Small intestine (tissue), 7 donors: ENCODE measurements at regions not wholly inside any gene's neighbourhood (a gene's known extent, or its start where the extent isn't known, plus 50 kb on each side); places are given as distances from the start of the nearest gene placed in this dataset.
A peak's percentile ranks its signal among the peaks of the same experiment; 100 is the strongest.

Source experiments
- DNase-seq, 2 donors: peaks; one replicate each; pipeline versions ENCODE4 v3.0.0 to v3.0.0-alpha.2; 2013
- FAIRE-seq: peaks from 2 replicates; lab custom pipeline; 2012; peaks lifted over from hg19 to GRCh38; lab: Jason Lieb, UNC
- H3K27ac ChIP-seq, 3 donors: one replicate each; pipeline ENCODE4 v1.5.1; 2013; ENCODE audit warnings: low read length in 2 of 3, mild to moderate bottlenecking in 2 of 3, control low read depth in 1 of 3, inconsistent platforms in 1 of 3, low read depth in 1 of 3, moderate library complexity in 1 of 3
- H3K27me3 ChIP-seq, 3 donors: one replicate each; pipeline ENCODE4 v1.6.1; 2013; ENCODE audit warnings: low read length in 3 of 3, inconsistent platforms in 1 of 3; ENCODE audit not compliant: control insufficient read depth in 3 of 3, insufficient read depth in 3 of 3
- H3K36me3 ChIP-seq, 3 donors: one replicate each; pipeline ENCODE4 v1.6.1; 2013; ENCODE audit warnings: low read length in 3 of 3, inconsistent platforms in 1 of 3, low read depth in 1 of 3, mild to moderate bottlenecking in 1 of 3, moderate library complexity in 1 of 3; ENCODE audit not compliant: control insufficient read depth in 3 of 3, insufficient read depth in 2 of 3
- H3K4me1 ChIP-seq, 3 donors: one replicate each; pipeline ENCODE4 v1.6.1; 2013; ENCODE audit warnings: low read length in 2 of 3, inconsistent platforms in 1 of 3, low read depth in 1 of 3, mild to moderate bottlenecking in 1 of 3, moderate library complexity in 1 of 3; ENCODE audit not compliant: control insufficient read depth in 3 of 3, insufficient read depth in 2 of 3
- H3K4me3 ChIP-seq, 3 donors: one replicate each; pipeline ENCODE4 v1.5.1; 2013; ENCODE audit warnings: low read length in 3 of 3, control low read depth in 1 of 3, inconsistent platforms in 1 of 3, low read depth in 1 of 3, mild to moderate bottlenecking in 1 of 3, moderate library complexity in 1 of 3
- H3K9me3 ChIP-seq, 2 donors: one replicate each; pipeline ENCODE4 v1.6.1; 2013; ENCODE audit warnings: low read depth in 1 of 2, low read length in 1 of 2; ENCODE audit not compliant: control insufficient read depth in 2 of 2, insufficient read depth in 1 of 2
- WGBS, 3 donors: extraction: QIAGEN DNeasy Blood & Tissue Kit; methylation state at CpG; one replicate each; pipeline ENCODE4 v1.1.7; 2013; 5-methylcytosine and 5-hydroxymethylcytosine counted together
- donor health status: healthy with polysubstance abuse.
- donor health status: control.
- donor health status: control.
- donor health status: Bipolar disorder and iron deficiency.
- donor health status: healthy.

DNA sequence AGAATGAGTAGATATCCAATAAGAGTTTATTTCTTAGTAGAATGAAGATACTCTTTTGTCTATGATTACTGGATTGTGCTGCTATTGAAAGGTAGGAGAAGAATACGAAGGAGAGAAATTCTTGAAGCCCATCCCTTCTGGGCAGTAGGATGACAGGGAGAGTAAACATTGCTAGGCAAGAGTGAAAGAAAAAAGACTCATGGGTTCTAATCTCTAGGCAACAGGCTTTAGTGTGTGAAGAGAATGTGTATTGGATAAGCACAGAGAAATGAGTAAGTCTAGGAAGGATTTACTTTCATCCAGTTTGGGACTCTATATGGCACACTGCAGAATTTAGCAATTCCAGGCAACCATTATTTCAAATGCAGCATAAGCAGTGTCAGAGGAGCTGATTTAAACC is 216.0 kb downstream of the GABRG2 start:
- 0 to 19% (median 12%) methylated on average over 1 of the region's 1 CpG for whole genome bisulfite sequencing, 3 donors
- Histone ChIP-seq H3K27ac (no peak overlapping the region), H3K4me1 (no peaks in the 10 kb centered on the region), H3K9me3 (no peaks in the 10 kb centered on the region), H3K27me3 (no peaks in the 10 kb centered on the region), H3K36me3 (no peaks in the 10 kb centered on the region), H3K4me3 (no peak overlapping the region)
- FAIRE-seq (no peak), DNase-seq (no peak)

DNA sequence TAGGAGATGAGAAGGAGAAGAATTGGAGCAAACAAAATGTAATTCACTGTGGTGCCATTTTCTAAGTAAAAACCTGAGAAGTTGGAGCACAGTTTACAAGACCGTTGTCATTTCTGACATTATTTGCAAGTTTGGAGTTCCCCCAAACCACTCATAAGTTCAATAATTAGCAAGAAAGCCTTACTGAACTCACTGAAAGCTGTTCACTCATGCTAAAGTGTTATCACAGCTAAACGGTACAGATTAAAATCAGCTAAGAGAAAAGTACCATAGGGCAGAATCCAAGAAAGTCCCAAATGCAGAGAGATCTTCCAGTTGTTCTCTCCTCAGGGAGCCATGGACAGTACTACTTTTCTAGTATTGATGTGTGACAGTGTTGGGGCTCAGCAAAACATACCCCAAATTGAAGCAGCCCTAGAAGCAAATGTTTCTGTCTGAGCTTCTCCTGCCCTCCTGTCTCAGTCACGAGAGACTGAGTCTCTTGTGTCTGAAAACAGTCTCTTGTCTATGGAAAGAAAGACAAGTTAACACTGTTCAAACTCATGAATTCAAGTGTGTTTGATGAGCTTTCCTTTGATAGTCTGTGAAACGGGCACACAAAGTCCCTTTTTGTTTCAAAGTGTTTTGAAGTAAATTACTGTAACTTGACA is 221.2 kb downstream of the GABRG2 start:
- DNase-seq (no peak), FAIRE-seq (no peak)
- Histone ChIP-seq H3K9me3 (no peaks in the 10 kb centered on the region), H3K36me3 (no peaks in the 10 kb centered on the region), H3K4me3 (no peak overlapping the region), H3K4me1 (no peaks in the 10 kb centered on the region), H3K27ac (no peak overlapping the region), H3K27me3 (no peaks in the 10 kb centered on the region)
- WGBS, 3 donors: 36 to 53% (median 45%) methylated on average over 4 of the region's 4 CpGs

DNA sequence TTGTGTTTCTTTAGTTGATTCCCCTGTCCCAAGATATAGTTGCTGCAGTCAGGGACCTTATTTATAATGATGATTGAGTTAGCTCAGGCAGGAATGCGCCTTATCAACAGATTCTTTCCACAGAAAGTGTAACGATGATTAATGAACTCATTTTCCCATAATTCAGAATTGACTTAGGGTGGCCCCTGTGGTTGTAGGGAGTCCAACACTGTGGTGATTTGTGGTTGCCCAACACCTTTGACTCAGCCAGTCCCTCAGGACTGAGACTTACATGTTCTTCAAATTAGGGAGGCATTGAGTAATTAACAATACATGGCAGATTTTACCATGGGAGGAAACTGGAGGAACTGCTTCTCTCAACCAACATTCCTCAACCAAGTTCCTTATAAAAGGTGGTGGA is 221.9 kb downstream of the GABRG2 start:
- no peaks in the 10 kb centered on the region for H3K27me3 ChIP-seq
- FAIRE-seq: no peak
- no peak overlapping the region for H3K4me3 ChIP-seq
- DNase-seq: no peak
- no peaks in the 10 kb centered on the region for H3K36me3 ChIP-seq
- no peaks in the 10 kb centered on the region for H3K9me3 ChIP-seq
- H3K27ac ChIP-seq: no peak overlapping the region
- 15 to 27% (median 21%) methylated on average over 2 of the region's 2 CpGs for WGBS, 3 donors
- H3K4me1 ChIP-seq: no peaks in the 10 kb centered on the region

DNA sequence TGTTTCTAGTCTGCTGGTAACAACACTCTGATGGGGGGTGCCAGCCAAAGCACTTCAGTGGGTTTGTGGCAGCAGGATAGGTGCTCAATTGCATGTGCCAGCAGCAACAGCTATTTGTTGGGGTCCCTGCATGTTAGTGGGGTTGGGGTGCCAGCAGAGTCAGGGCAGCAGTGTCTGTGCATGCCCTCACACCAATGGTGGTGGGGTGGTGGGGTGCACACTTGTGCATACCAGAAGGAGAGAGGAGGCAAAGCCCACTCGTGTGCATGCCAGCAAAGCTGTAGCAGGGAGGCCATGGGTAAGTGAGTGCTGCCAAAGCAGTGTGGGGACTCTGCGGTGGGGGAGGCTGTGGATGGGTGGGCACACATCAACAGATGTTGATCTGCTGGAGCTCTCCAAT is 232.2 kb downstream of the GABRG2 start:
- WGBS, 3 donors: 72 to 89% (median 74%) methylated on average over 2 of the region's 2 CpGs
- DNase-seq: no peak

DNA sequence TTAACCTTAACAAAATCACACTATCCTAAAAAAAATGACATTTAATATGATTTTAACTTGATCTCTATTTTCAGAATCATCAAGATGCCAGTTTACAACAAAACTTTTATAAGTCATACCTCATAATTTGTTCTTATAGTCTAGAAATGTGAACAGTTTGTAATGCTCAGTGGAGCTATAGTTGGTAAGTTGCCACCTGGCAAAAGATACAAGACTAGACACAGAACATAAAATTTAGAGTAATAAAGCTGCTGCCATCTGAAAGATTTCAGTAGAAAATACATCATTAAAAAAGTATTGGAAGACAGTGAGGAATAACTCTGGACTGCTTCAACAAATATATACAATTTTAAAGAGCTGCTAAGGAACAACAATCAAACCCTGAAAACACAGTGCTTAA is 233.8 kb downstream of the GABRG2 start:
- Histone ChIP-seq H3K27me3 (no peaks in the 10 kb centered on the region), H3K4me3 (no peak overlapping the region), H3K9me3 (peaks cover 0 to 4% of the 10 kb centered on the region in 2 donors), H3K4me1 (no peaks in the 10 kb centered on the region), H3K27ac (no peak overlapping the region), H3K36me3 (no peaks in the 10 kb centered on the region)
- DNase-seq: no peak
- FAIRE-seq: peak; percentile 33

More for the DNA sequence above, 232.2 kb downstream of the GABRG2 start:
- Histone ChIP-seq H3K4me3 (no peak overlapping the region), H3K27me3 (no peaks in the 10 kb centered on the region), H3K4me1 (no peaks in the 10 kb centered on the region), H3K27ac (no peak overlapping the region), H3K36me3 (no peaks in the 10 kb centered on the region), H3K9me3 (peaks cover 0 to 4% of the 10 kb centered on the region in 2 donors)
- FAIRE-seq: no peak

DNA sequence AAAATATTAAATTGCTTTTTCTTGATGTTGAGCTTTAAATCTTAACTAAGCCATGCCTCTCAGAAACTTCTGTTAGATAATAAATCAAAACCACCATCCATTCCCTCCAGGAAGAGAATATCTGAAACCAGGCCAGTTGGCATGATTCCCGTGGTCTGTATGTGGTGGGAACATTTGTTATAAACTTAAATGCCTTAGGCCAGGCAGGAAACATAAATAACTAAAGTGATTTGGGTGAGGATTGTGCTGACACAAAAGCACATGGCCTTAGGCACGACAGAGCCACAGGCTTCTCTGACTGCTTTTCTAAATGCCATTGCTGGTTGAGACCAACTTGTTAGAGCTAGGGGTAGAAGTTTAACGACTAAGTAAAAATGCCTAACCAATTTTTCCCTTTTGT is 255.9 kb downstream of the GABRG2 start:
- 25 to 34% (median 32%) methylated on average over 3 of the region's 3 CpGs for WGBS, 3 donors
- FAIRE-seq: no peak

DNA sequence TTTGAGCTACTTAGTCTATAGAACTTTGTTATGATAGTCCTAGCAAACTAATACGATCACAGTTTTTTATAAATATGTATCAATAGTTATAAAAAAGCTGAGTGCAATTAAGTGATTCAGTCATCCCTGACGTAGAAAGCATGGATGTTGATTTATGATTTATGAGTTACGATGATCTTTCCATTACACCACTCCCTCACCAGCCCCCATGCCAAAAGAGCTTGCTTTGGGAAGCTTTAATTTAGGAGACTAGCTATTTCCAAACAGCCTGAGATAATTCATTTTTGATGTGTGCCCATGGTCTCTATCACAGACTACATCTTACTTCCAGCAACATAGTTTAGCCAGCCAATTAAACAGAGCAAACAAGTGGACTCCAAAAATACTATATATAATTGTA is 256.8 kb downstream of the GABRG2 start:
- Histone ChIP-seq H3K27ac (no peak overlapping the region), H3K4me1 (no peaks in the 10 kb centered on the region), H3K36me3 (no peaks in the 10 kb centered on the region), H3K27me3 (no peaks in the 10 kb centered on the region), H3K9me3 (no peaks in the 10 kb centered on the region), H3K4me3 (no peak overlapping the region)
- 55 to 60% (median 56%) methylated on average over 3 of the region's 3 CpGs for WGBS, 3 donors
- FAIRE-seq (no peak), DNase-seq (no peak)

More for the DNA sequence above, 255.9 kb downstream of the GABRG2 start:
- H3K27me3 ChIP-seq: no peaks in the 10 kb centered on the region
- H3K4me1 ChIP-seq: no peaks in the 10 kb centered on the region
- no peaks in the 10 kb centered on the region for H3K36me3 ChIP-seq
- DNase-seq: peak in 1 of 2 donors; percentile 3
- no peak overlapping the region for H3K27ac ChIP-seq
- H3K9me3 ChIP-seq: peaks cover 0 to 5% of the 10 kb centered on the region in 2 donors
- no peak overlapping the region for H3K4me3 ChIP-seq

DNA sequence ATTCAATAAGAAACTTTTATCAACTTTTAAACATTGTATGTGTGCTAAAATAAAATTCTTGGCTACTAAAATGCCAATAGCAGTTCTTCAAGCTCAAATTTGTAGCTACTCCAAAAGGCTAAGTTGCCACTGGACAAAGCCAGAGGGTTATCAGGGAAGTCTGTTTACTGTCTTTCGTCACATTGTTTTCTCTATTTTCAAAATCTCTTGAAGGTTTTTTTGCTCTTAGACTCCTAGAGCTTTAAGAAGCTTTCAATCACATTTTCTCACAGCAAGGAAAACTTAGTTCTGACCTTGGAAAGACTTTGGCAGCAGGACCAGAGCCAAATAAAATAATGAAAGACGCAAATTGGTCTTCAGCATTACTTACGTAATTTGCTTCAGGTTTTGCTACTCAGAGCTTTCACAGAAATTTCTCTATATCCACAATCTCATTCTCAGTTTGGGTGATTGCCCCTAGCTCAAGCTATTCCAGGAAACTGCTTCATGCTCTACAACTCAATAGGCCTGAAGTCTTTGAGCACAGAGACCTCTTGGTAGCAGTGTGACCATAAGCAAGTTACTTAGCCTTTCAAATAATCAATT is 257.7 kb downstream of the GABRG2 start:
- Histone ChIP-seq H3K27me3 (no peaks in the 10 kb centered on the region), H3K27ac (no peak overlapping the region), H3K9me3 (no peaks in the 10 kb centered on the region), H3K36me3 (no peaks in the 10 kb centered on the region), H3K4me3 (no peak overlapping the region), H3K4me1 (no peaks in the 10 kb centered on the region)
- FAIRE-seq (no peak), DNase-seq (no peak)
- 65 to 78% (median 75%) methylated on average over 3 of the region's 3 CpGs for WGBS, 3 donors

DNA sequence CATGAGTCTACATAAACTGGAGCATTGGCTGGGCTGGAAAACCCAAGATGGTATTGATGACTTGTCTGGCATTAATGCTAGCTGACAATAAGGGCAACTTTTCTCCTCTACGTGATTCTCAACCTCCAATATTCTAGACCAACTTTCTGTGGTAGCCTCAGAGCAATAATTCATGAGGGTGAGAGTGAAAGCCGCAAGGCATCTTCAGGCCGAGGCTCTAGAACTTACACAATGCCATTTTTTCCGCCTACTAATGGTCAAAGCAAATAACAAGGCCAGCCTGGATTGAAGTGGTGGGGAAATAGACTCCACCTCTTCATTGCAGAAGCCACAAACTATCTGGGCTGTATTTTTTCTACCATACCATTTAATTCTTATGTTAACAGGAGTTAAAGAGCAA is 267.4 kb downstream of the GABRG2 start:
- Histone ChIP-seq H3K36me3 (no peaks in the 10 kb centered on the region), H3K27me3 (no peaks in the 10 kb centered on the region), H3K27ac (no peak overlapping the region), H3K9me3 (no peaks in the 10 kb centered on the region), H3K4me3 (no peak overlapping the region), H3K4me1 (no peaks in the 10 kb centered on the region)
- no peak for DNase-seq
- FAIRE-seq: no peak
- 78 to 86% (median 80%) methylated on average over 4 of the region's 4 CpGs for WGBS, 3 donors
